NCI-H2081 (cell line): ENCODE measurements at regions not wholly inside any gene's neighbourhood (a gene's known extent, or its start where the extent isn't known, plus 50 kb on each side); places are given as distances from the start of the nearest gene placed in this dataset.

Source experiments
- DNase-seq, 2 experiments: peaks; one replicate each; lab custom pipeline; 2025; lab: John Stamatoyannopoulos, UW

- DNase-seq: no peak
Measured at GRCh38 chr1:181858135-181858534, 203.4 kb downstream of the ZNF648 start.
